ENCODE measurements at regions not wholly inside any gene's neighbourhood (a gene's known extent, or its start where the extent isn't known, plus 50 kb on each side); places are given as distances from the start of the nearest gene placed in this dataset.

GRCh38 chr10:113364227-113364626 is 188.6 kb upstream of the HABP2 start (continued):
- TF ChIP-seq CTCF (conservative IDR thresholded peaks at IDR 0.05; ENCODE audit: low read depth in 2 of 2) = no peak
- TF ChIP-seq REST (IDR thresholded peaks at IDR 0.05; ENCODE audit: unreplicated experiment) = no peak
- TF ChIP-seq JUNB (IDR thresholded peaks at IDR 0.05; ENCODE audit: unreplicated experiment) = no peak
- TF ChIP-seq NANOG (IDR thresholded peaks at IDR 0.05; ENCODE audit: borderline replicate concordance) = no peak
- TF ChIP-seq ETS1 (IDR thresholded peaks at IDR 0.05) = no peak
- TF ChIP-seq EZH2phosphoT487 (IDR thresholded peaks at IDR 0.05; ENCODE audit: unreplicated experiment) = no peak
- no peak for TF ChIP-seq POLR2AphosphoS5 (IDR thresholded peaks at IDR 0.05; ENCODE audit: low read depth)

- no peak for ATAC-seq
- no peaks in the 10 kb centered on the region for H3K79me2 ChIP-seq (replicated peaks; ENCODE audit: insufficient read depth)
- H3K4me1 Mint-ChIP-seq = 0 out of 3 replicates have a peak, but pooled peaks cover 5% of the 10 kb centered on the region
- no peaks in the 10 kb centered on the region for H3F3A ChIP-seq (replicated peaks; ENCODE audit: low read depth)
- no peak overlapping the region; the same call in 1 of the 2 replicates for H3K27ac Mint-ChIP-seq
- no peaks in the 10 kb centered on the region for H3K36me3 Mint-ChIP-seq (ENCODE audit: low read depth)
- H3K27me3 Mint-ChIP-seq (ENCODE audit: insufficient read depth, low read depth, poor library complexity) = no peaks in the 10 kb centered on the region
- H3K4me2 ChIP-seq = no peak overlapping the region
- no peaks in the 10 kb centered on the region for H4K20me1 ChIP-seq (replicated peaks; ENCODE audit: insufficient read depth)
- H3K9me2 ChIP-seq (ENCODE audit: insufficient read depth) = 0 out of 2 replicates have a peak, but pooled peaks cover 9% of the 10 kb centered on the region
- H3K36me3 ChIP-seq (ENCODE audit: insufficient read depth) = no peaks in the 10 kb centered on the region
- H3K27ac ChIP-seq (ENCODE audit: low read depth) = no peak overlapping the region
- no peak overlapping the region for H3K4me3 ChIP-seq
- no peak for DNase-seq (ENCODE audit: low spot score)
- no peak overlapping the region for H3K4me3 Mint-ChIP-seq
- H3K27me3 ChIP-seq (ENCODE audit: insufficient read depth) = no peaks in the 10 kb centered on the region
- H3K4me1 ChIP-seq (ENCODE audit: insufficient read depth) = no peaks in the 10 kb centered on the region
- peaks cover 8% of the 10 kb centered on the region; the same call in 2 of the 3 replicates for H3K9me3 Mint-ChIP-seq
- H2AFZ ChIP-seq = no peak overlapping the region
- no peak for TF ChIP-seq CREB1 (CRISPR knock-in tag; IDR thresholded peaks at IDR 0.05; ENCODE audit: low read depth)
- TF ChIP-seq CTCF (conservative IDR thresholded peaks at IDR 0.05; ENCODE audit: low read depth in 2 of 2) = no peak
- TF ChIP-seq REST (IDR thresholded peaks at IDR 0.05; ENCODE audit: unreplicated experiment) = no peak
- TF ChIP-seq EZH2phosphoT487 (IDR thresholded peaks at IDR 0.05; ENCODE audit: unreplicated experiment) = no peak
- no peak for TF ChIP-seq JUNB (IDR thresholded peaks at IDR 0.05; ENCODE audit: unreplicated experiment)
- TF ChIP-seq ZNF114 (CRISPR knock-in tag; IDR thresholded peaks at IDR 0.05) = no peak
- TF ChIP-seq NANOG (IDR thresholded peaks at IDR 0.05; ENCODE audit: borderline replicate concordance) = no peak
- TF ChIP-seq STAT1 (IDR thresholded peaks at IDR 0.05; ENCODE audit: unreplicated experiment) = no peak
- no peak for TF ChIP-seq EZH2 (IDR thresholded peaks at IDR 0.05; ENCODE audit: low read depth, unreplicated experiment)
- no peak for TF ChIP-seq ZNF331 (CRISPR knock-in tag; IDR thresholded peaks at IDR 0.05; ENCODE audit: low read depth)
- TF ChIP-seq ETS1 (IDR thresholded peaks at IDR 0.05) = no peak
- TF ChIP-seq POLR2AphosphoS5 (IDR thresholded peaks at IDR 0.05; ENCODE audit: low read depth) = no peak
These were observed 184.0 kb upstream of the HABP2 start for GRCh38 chr10:113368666-113369364.
